GM20000 (cell line): ENCODE measurements at regions not wholly inside any gene's neighbourhood (a gene's known extent, or its start where the extent isn't known, plus 50 kb on each side); places are given as distances from the start of the nearest gene placed in this dataset.

Experiments used
- DNase-seq: peaks from one replicate; pipeline ENCODE4 v3.0.0; 2012; ENCODE audit warnings: low spot score
- CTCF ChIP-seq: IDR thresholded peaks from 2 replicates; pipeline ENCODE4 v1.5.1; 2012; ENCODE audit warnings: mild to moderate bottlenecking, control low read depth; ENCODE audit errors: extremely low read depth, missing control alignments

- TF ChIP-seq CTCF: no peak
- DNase-seq: no peak
Observed at GRCh38 chr2:146241023-146241422, 1603.8 kb upstream of the ACVR2A start.

- no peak for TF ChIP-seq CTCF
- DNase-seq: no peak
Observed at GRCh38 chr2:146240391-146240790, 1604.4 kb upstream of the ACVR2A start.

GRCh38 chr2:146239392-146240135 is 1605.3 kb upstream of the ACVR2A start:
- DNase-seq: no peak
- no peak for TF ChIP-seq CTCF

- no peak for DNase-seq
- no peak for TF ChIP-seq CTCF
Observed at GRCh38 chr2:146238254-146238966, 1606.4 kb upstream of the ACVR2A start.

- no peak for TF ChIP-seq CTCF
- no peak for DNase-seq
Observed at GRCh38 chr2:146235158-146235557, 1609.7 kb upstream of the ACVR2A start.

- TF ChIP-seq CTCF: no peak
Observed at GRCh38 chr2:146229508-146230155, 1615.2 kb upstream of the ACVR2A start.

GRCh38 chr2:146228466-146229058 is 1616.3 kb upstream of the ACVR2A start:
- TF ChIP-seq CTCF: no peak

More at GRCh38 chr2:146229508-146230155, 1615.2 kb upstream of the ACVR2A start:
- DNase-seq: no peak

More at GRCh38 chr2:146228466-146229058, 1616.3 kb upstream of the ACVR2A start:
- no peak for DNase-seq
